ENCODE measurements at regions not wholly inside any gene's neighbourhood (a gene's known extent, or its start where the extent isn't known, plus 50 kb on each side); places are given as distances from the start of the nearest gene placed in this dataset.

- TF ChIP-seq MGA (IDR thresholded peaks at IDR 0.05), result no peak
- TF ChIP-seq TBL1XR1 (IDR thresholded peaks at IDR 0.05; ENCODE audit: low read length in 2 of 2), result no peak
- no peak for TF ChIP-seq NCOA4 (IDR thresholded peaks at IDR 0.05; ENCODE audit: partially characterized antibody)
- no peak for TF ChIP-seq JUNB (CRISPR knock-in tag; conservative IDR thresholded peaks at IDR 0.05)
Observed at GRCh38 chr11:107217444-107217843, 199.2 kb upstream of the GUCY1A2 start (continued).
